Naive thymus-derived CD4-positive, alpha-beta T cell (primary cell): ENCODE measurements at regions not wholly inside any gene's neighbourhood (a gene's known extent, or its start where the extent isn't known, plus 50 kb on each side); places are given as distances from the start of the nearest gene placed in this dataset.
A peak's percentile ranks its signal among the peaks of the same experiment; 100 is the strongest.

ENCODE experiments used
- ATAC-seq: fragments of 150-1000 bp; cut with Tn5 transposase; 2 replicates; pipeline ENCODE4 v1.10.0; 2021; ENCODE audit warnings: mild to moderate bottlenecking, moderate library complexity
- CTCF ChIA-PET: fragments of 350-600 bp; sonication (Branson Sonifier 250); formaldehyde crosslinking; loops from one replicate; lab custom pipeline; 2021; ENCODE audit warnings: antibody characterized with exemption; lab: Charles Lee
- POLR2A ChIA-PET: fragments of 350-600 bp; sonication (Branson Sonifier 250); formaldehyde crosslinking; loops from one replicate; lab custom pipeline; 2021; ENCODE audit warnings: antibody characterized with exemption, inconsistent platforms; lab: Charles Lee
- DNase-seq, 9 donors: peaks; one replicate each; pipeline versions ENCODE4 v3.0.0 to v3.0.0-alpha.2; 2020 to 2022; ENCODE audit warnings: mixed read lengths in 1 of 9
- H3K27ac ChIP-seq: one replicate; pipeline ENCODE4 v1.7.0; 2013; ENCODE audit warnings: mild to moderate bottlenecking, low read depth, low read length, moderate library complexity
- H3K27me3 ChIP-seq, 2 donors: one replicate each; pipeline ENCODE4 v1.7.0; 2013; ENCODE audit warnings: low read length in 2 of 2, mild to moderate bottlenecking in 2 of 2, moderate library complexity in 2 of 2; ENCODE audit not compliant: control insufficient read depth in 2 of 2, insufficient read depth in 2 of 2
- H3K36me3 ChIP-seq, 3 experiments: 1 replicate in 2 of 3; 2 replicates in 1 of 3; pipeline ENCODE4 v1.7.0; 2013; ENCODE audit warnings: low read length in 3 of 3, mild to moderate bottlenecking in 3 of 3, moderate library complexity in 1 of 3; ENCODE audit not compliant: insufficient read depth in 3 of 3, control insufficient read depth in 2 of 3
- H3K4me1 ChIP-seq, 2 donors: one replicate each; pipeline ENCODE4 v1.7.0; 2013; ENCODE audit warnings: low read length in 2 of 2, mild to moderate bottlenecking in 2 of 2, moderate library complexity in 1 of 2; ENCODE audit not compliant: control insufficient read depth in 2 of 2, insufficient read depth in 2 of 2
- H3K4me3 ChIP-seq: 2 replicates; pipeline ENCODE4 v1.7.0; 2013; ENCODE audit warnings: mild to moderate bottlenecking, low read length
- H3K9me3 ChIP-seq, 3 experiments: 1 replicate in 2 of 3; 2 replicates in 1 of 3; pipeline ENCODE4 v1.7.0; 2013; ENCODE audit warnings: low read length in 3 of 3; ENCODE audit not compliant: control insufficient read depth in 2 of 3
- H3K27ac Mint-ChIP-seq, 9 donors: one replicate each; pipeline ENCODE4 v1.8.0; 2020 to 2022; ENCODE audit warnings: mixed read lengths in 9 of 9, mild to moderate bottlenecking in 8 of 9, moderate library complexity in 5 of 9, inconsistent platforms in 2 of 9
- H3K27me3 Mint-ChIP-seq, 5 donors: one replicate each; pipeline ENCODE4 v1.8.0; 2021 to 2022; ENCODE audit warnings: mixed read lengths in 5 of 5, mild to moderate bottlenecking in 1 of 5
- H3K36me3 Mint-ChIP-seq, 5 donors: one replicate each; pipeline ENCODE4 v1.8.0; 2020 to 2022; ENCODE audit warnings: mixed read lengths in 5 of 5, mild to moderate bottlenecking in 3 of 5, inconsistent platforms in 1 of 5
- H3K4me1 Mint-ChIP-seq, 7 donors: one replicate each; pipeline ENCODE4 v1.8.0; 2020 to 2022; ENCODE audit warnings: mixed read lengths in 7 of 7, mild to moderate bottlenecking in 3 of 7, inconsistent platforms in 1 of 7
- H3K4me3 Mint-ChIP-seq, 10 donors: one replicate each; pipeline ENCODE4 v1.8.0; 2020 to 2022; ENCODE audit warnings: mild to moderate bottlenecking in 10 of 10, mixed read lengths in 10 of 10, moderate library complexity in 6 of 10, inconsistent platforms in 2 of 10
- H3K9me3 Mint-ChIP-seq, 11 donors: one replicate each; pipeline ENCODE4 v1.8.0; 2020 to 2022; ENCODE audit warnings: mixed read lengths in 11 of 11, mild to moderate bottlenecking in 4 of 11, inconsistent platforms in 1 of 11, moderate library complexity in 1 of 11
- intact Hi-C, 2 donors: fragments of 100-400 bp; cut with micrococcal nuclease; formaldehyde crosslinking; loops; one replicate each; pipeline ENCODE4 v1.15.1; 2023

GRCh38 chr5:155936520-155937406 is 390.2 kb upstream of the SGCD start:
- Histone ChIP-seq H3K27ac (no peak overlapping the region), H3K4me3 (no peak overlapping the region), H3K27me3 (no peaks in the 10 kb centered on the region), H3K9me3 (no peaks in the 10 kb centered on the region), H3K4me1 (no peaks in the 10 kb centered on the region), H3K36me3 (no peaks in the 10 kb centered on the region)
- no peak for DNase-seq
- Mint-ChIP-seq H3K36me3 (no peaks in the 10 kb centered on the region), H3K27me3 (peaks cover 0 to 27% (median 17%) of the 10 kb centered on the region in 5 donors), H3K27ac (no peak overlapping the region), H3K9me3 (no peaks in the 10 kb centered on the region), H3K4me1 (no peaks in the 10 kb centered on the region), H3K4me3 (no peak overlapping the region)
- POLR2A ChIA-PET = no interaction called here
- no peak for ATAC-seq
- intact Hi-C loops = no loop called here
- CTCF ChIA-PET = no interaction called here

DNA sequence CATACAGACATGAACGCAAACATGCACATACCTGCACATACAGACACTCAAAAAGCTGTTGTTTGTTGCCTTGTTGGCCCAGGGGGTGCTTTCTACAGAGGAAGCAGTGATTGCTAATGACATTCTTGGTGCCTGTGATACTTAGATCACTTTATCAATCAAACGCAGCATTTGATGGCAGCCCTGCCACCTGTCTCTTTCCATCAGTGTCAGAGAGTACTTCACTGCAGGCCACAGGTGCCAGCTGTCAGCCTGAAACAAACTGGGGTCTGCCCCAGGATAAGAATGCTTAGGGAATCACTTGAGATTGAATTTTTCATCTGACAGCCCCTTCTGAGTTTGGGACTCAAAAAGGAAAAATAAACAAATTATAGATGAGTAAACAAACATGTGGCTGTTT is 388.9 kb upstream of the SGCD start:
- H3K9me3 Mint-ChIP-seq = no peaks in the 10 kb centered on the region
- intact Hi-C loops = no loop called here
- H3K36me3 ChIP-seq = no peaks in the 10 kb centered on the region
- no peaks in the 10 kb centered on the region for H3K36me3 Mint-ChIP-seq
- POLR2A ChIA-PET = no interaction called here
- CTCF ChIA-PET = no interaction called here
- ATAC-seq (no peak), DNase-seq (no peak)
- peaks cover 0 to 27% (median 18%) of the 10 kb centered on the region in 5 donors for H3K27me3 Mint-ChIP-seq
- H3K9me3 ChIP-seq = no peaks in the 10 kb centered on the region
- no peaks in the 10 kb centered on the region for H3K4me1 ChIP-seq
- no peaks in the 10 kb centered on the region for H3K4me1 Mint-ChIP-seq
- no peak overlapping the region for H3K4me3 Mint-ChIP-seq
- no peak overlapping the region for H3K27ac Mint-ChIP-seq
- no peak overlapping the region for H3K4me3 ChIP-seq
- H3K27me3 ChIP-seq = no peaks in the 10 kb centered on the region
- H3K27ac ChIP-seq = no peak overlapping the region

- no peak for DNase-seq
- Mint-ChIP-seq H3K36me3 (no peaks in the 10 kb centered on the region), H3K27me3 (peaks cover 5 to 31% (median 19%) of the 10 kb centered on the region in 5 donors), H3K27ac (no peak overlapping the region), H3K9me3 (no peaks in the 10 kb centered on the region), H3K4me3 (no peak overlapping the region), H3K4me1 (peaks cover 0 to 6% (median 0%) of the 10 kb centered on the region in 7 donors)
- Histone ChIP-seq H3K36me3 (no peaks in the 10 kb centered on the region), H3K27me3 (no peaks in the 10 kb centered on the region), H3K27ac (no peak overlapping the region), H3K4me3 (no peak overlapping the region), H3K4me1 (no peaks in the 10 kb centered on the region), H3K9me3 (no peaks in the 10 kb centered on the region)
- no peak for ATAC-seq
- intact Hi-C loops = no loop called here
- POLR2A ChIA-PET = no interaction called here
- CTCF ChIA-PET = no interaction called here
Observed at GRCh38 chr5:155941340-155941739, 385.6 kb upstream of the SGCD start.

- Histone ChIP-seq H3K27me3 (no peaks in the 10 kb centered on the region), H3K36me3 (no peaks in the 10 kb centered on the region), H3K4me3 (no peak overlapping the region), H3K9me3 (no peaks in the 10 kb centered on the region), H3K27ac (no peak overlapping the region), H3K4me1 (no peaks in the 10 kb centered on the region)
- H3K27ac Mint-ChIP-seq = peak overlapping the region in 1 of 9 donors; percentile 32
- ChIA-PET CTCF (interaction anchor here (0.8 to 1.0 kb wide), 3 partner anchors 10 to 1188 kb away, joined by 3 read pairs; no protein-coding TSS in a partner anchor), POLR2A (no interaction called here)
- peak; percentile 62 for ATAC-seq
- no peaks in the 10 kb centered on the region for H3K36me3 Mint-ChIP-seq
- DNase-seq = peak in 8 of 9 donors; percentile 1 to 31 (median 22)
- H3K4me1 Mint-ChIP-seq = peaks cover 0 to 6% (median 0%) of the 10 kb centered on the region in 7 donors
- peaks cover 11 to 25% (median 19%) of the 10 kb centered on the region in 5 donors for H3K27me3 Mint-ChIP-seq
- H3K9me3 Mint-ChIP-seq = no peaks in the 10 kb centered on the region
- H3K4me3 Mint-ChIP-seq = no peak overlapping the region
- intact Hi-C loops = loop anchor here (1.0 to 2.0 kb wide), 4 partner anchors 873 to 1189 kb away; no protein-coding TSS in a partner anchor
Observed at GRCh38 chr5:155943516-155944407, 383.2 kb upstream of the SGCD start.

DNA sequence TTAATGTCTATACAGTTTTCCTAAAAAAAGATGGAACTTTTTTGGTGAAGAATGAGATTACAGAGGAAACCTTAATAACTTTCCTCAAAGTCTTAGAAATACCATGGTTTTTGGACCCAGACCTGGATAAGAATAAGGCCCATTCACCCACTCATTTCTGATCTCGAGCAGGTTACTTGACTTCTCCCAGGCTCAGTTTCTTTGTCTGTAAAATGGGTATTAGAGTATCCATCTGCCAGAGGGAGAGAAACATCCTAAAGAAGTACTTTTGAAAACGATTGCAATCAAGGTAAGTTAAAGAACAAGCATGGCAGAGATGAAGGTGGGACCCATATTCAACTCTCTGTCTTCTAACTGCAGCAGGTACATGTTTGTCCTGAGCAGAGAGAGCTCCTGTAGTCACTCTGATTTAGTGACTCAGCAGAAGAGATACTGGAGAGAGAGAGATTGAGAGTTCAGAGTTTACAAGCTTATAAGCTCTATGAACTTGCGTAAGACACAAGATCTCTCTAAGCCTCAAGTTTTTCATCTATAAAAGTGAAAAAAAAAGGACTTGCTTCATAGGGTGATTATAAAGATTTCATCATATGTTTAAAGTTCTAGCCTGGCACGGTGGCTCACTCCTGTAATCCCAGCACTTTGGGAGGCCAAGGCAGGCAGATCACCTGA is 379.4 kb upstream of the SGCD start:
- no peak overlapping the region for H3K4me3 ChIP-seq
- H3K9me3 ChIP-seq = no peaks in the 10 kb centered on the region
- Mint-ChIP-seq H3K27me3 (peaks cover 14 to 41% (median 18%) of the 10 kb centered on the region in 5 donors), H3K27ac (no peak overlapping the region), H3K4me3 (no peak overlapping the region), H3K36me3 (no peaks in the 10 kb centered on the region), H3K4me1 (peaks cover 0 to 6% (median 0%) of the 10 kb centered on the region in 7 donors), H3K9me3 (no peaks in the 10 kb centered on the region)
- H3K36me3 ChIP-seq = no peaks in the 10 kb centered on the region
- H3K27ac ChIP-seq = no peak overlapping the region
- no peaks in the 10 kb centered on the region for H3K4me1 ChIP-seq
- ChIA-PET POLR2A (no interaction called here), CTCF (no interaction called here)
- no peaks in the 10 kb centered on the region for H3K27me3 ChIP-seq
- ATAC-seq = no peak
- intact Hi-C loops = no loop called here
- DNase-seq = no peak

GRCh38 chr5:155948576-155948975 is 378.4 kb upstream of the SGCD start:
- H3K27ac ChIP-seq = no peak overlapping the region
- POLR2A ChIA-PET = no interaction called here
- ATAC-seq (no peak), DNase-seq (no peak)
- Mint-ChIP-seq H3K4me1 (peaks cover 0 to 6% (median 0%) of the 10 kb centered on the region in 7 donors), H3K27ac (no peak overlapping the region), H3K27me3 (peaks cover 14 to 42% (median 21%) of the 10 kb centered on the region in 5 donors), H3K36me3 (no peaks in the 10 kb centered on the region), H3K9me3 (no peaks in the 10 kb centered on the region), H3K4me3 (no peak overlapping the region)
- no peaks in the 10 kb centered on the region for H3K9me3 ChIP-seq
- intact Hi-C loops = no loop called here
- no peaks in the 10 kb centered on the region for H3K36me3 ChIP-seq
- no peaks in the 10 kb centered on the region for H3K4me1 ChIP-seq
- CTCF ChIA-PET = no interaction called here
- H3K4me3 ChIP-seq = no peak overlapping the region
- H3K27me3 ChIP-seq = no peaks in the 10 kb centered on the region
